ENCODE measurements at regions not wholly inside any gene's neighbourhood (a gene's known extent, or its start where the extent isn't known, plus 50 kb on each side); places are given as distances from the start of the nearest gene placed in this dataset.
A peak's percentile ranks its signal among the peaks of the same experiment; 100 is the strongest.
"Not testable (repeated sequence)": the region's sequence is repeated elsewhere in the genome, so short reads cannot be mapped to it uniquely, and the experiment has no call there.

DNA sequence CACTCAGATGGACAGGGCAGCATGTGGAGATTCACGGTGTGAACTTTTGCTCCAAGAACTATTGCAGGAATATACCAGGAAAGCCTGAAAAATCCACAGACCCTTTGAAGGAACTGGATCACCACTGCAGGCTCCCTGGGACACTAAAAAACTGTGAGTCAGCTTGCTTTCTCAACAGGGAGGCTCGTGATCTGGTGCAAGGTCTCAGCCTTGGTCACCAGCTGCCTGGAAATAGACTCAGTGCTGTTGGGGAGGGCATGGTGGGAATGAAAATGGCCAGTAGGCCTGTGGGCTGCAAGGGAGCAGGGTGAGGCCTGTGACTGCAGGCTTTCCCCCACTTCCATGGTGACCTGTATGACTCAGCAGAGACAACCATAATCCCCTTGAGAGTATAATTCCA lies 426.4 kb upstream of the RPS6KA3 start:
- H3K4me3 ChIP-seq (ENCODE audit: low read length): no peak overlapping the region
- peak; percentile 48 for DNase-seq (ENCODE audit: low read depth)
- TF ChIP-seq, protein P1, sequence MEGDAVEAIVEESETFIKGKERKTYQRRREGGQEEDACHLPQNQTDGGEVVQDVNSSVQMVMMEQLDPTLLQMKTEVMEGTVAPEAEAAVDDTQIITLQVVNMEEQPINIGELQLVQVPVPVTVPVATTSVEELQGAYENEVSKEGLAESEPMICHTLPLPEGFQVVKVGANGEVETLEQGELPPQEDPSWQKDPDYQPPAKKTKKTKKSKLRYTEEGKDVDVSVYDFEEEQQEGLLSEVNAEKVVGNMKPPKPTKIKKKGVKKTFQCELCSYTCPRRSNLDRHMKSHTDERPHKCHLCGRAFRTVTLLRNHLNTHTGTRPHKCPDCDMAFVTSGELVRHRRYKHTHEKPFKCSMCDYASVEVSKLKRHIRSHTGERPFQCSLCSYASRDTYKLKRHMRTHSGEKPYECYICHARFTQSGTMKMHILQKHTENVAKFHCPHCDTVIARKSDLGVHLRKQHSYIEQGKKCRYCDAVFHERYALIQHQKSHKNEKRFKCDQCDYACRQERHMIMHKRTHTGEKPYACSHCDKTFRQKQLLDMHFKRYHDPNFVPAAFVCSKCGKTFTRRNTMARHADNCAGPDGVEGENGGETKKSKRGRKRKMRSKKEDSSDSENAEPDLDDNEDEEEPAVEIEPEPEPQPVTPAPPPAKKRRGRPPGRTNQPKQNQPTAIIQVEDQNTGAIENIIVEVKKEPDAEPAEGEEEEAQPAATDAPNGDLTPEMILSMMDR (conservative IDR thresholded peaks at IDR 0.05; ENCODE audit: low read length): no peak

DNA sequence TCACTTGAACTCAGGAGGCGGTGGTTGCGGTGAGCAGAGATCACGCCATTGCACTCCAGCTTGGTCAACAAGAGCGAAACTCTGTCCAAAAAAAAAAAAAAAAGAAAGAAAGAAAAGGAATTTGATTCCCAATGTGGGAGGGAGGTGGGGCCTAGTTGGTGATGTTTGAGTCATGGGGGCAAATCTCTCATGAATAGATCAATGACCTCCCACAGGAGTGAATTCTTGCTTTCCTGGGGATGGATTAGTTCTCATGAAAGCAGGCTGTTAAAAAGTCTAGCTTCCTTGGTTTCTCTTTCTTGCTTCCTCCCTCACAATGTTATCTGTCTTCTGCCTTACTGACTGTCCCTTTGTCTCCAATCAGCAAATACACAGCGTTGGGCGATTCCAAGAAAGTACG lies 419.5 kb upstream of the RPS6KA3 start:
- no peak overlapping the region for H3K4me3 ChIP-seq (ENCODE audit: low read length)
- DNase-seq (ENCODE audit: low read depth): no peak
- TF ChIP-seq, protein P1 (conservative IDR thresholded peaks at IDR 0.05; ENCODE audit: low read length): no peak

DNA sequence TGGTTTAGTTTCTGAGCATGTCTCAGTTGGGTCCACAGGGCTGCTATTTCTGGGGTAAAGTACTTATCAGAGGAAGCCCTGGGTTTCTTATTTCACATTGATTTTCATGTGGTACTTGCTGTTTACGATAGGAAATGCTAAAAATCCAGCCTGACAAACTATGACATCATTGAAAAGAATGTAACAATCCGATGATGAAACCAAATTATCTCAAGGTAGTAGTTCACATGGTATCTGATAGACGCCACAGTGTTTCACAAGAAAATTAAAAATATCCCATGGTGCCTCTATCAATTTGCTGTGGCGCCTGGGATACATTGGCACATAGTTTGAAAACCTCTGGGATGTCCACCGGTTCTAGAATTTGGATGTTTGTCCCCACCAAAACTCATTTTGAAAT lies 418.9 kb upstream of the RPS6KA3 start:
- DNase-seq (ENCODE audit: low read depth): no peak
- H3K4me3 ChIP-seq (ENCODE audit: low read length): no peak overlapping the region
- TF ChIP-seq, protein P1 (conservative IDR thresholded peaks at IDR 0.05; ENCODE audit: low read length): no peak

DNA sequence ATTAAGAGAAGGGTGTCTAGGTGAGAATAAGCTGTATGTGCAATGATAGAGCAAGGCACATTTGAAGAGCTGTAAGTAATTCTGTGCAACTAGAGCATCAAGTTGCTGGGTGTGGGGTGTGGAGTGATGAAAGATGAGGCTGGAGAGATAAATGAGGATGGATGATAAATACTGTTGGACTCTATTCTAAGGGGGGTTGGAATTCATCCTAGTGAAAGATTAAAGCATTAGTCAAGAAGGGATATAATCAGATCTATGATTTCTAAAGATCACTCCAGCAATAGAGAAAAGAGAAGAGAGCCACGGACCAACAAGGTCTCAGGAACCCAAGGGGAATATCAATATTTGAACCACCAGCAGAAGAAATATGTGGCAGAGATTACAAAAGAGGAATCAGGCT lies 415.0 kb upstream of the RPS6KA3 start:
- DNase-seq (ENCODE audit: low read depth): peak; percentile 8
- TF ChIP-seq, protein P1 (conservative IDR thresholded peaks at IDR 0.05; ENCODE audit: low read length): no peak
- no peak overlapping the region for H3K4me3 ChIP-seq (ENCODE audit: low read length)

DNA sequence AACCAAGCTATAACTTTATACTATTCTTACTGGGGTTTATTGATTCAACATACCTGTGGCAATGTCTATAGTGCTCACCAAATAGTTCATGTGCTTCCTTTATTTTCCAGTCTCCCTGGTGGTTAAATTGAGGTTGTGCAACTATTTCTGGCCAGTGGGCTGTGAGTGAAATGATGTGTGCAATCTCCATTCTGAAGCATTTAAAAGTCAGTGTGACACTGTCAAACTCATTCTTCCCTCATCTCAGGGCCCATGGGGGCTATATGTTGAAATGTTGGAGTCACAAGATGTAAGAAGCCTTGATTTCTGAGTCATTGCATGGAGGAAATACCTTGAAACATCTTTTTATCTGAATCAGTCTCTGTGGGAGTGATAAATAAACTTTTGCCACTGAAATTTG lies 414.3 kb upstream of the RPS6KA3 start:
- no peak overlapping the region for H3K4me3 ChIP-seq (ENCODE audit: low read length)
- DNase-seq (ENCODE audit: low read depth): peak; percentile 51
- TF ChIP-seq, protein P1 (conservative IDR thresholded peaks at IDR 0.05; ENCODE audit: low read length): peak; percentile 19

DNA sequence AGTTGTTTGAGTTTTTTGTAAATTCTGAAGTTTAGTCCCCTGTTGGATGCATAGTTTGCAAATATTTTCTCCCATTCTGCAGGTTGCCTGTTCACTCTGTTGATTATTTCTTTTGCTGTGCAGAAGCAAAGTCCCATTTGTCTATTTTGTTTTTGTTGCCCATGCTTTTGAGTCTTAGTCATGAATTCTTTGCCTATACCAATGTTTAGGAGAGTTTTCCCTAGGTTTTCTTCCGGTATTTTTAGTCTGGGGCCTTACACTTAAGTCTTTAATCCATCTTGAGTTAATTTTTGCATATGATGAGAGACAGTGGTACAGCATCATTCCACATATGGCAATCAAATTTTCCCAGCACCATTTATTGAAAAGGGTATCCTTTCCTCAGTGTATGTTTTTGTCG lies 405.8 kb upstream of the RPS6KA3 start:
- H3K4me3 ChIP-seq (ENCODE audit: low read length): no peak overlapping the region
- no peak for DNase-seq (ENCODE audit: low read depth)
- TF ChIP-seq, protein P1 (conservative IDR thresholded peaks at IDR 0.05; ENCODE audit: low read length): no peak

DNA sequence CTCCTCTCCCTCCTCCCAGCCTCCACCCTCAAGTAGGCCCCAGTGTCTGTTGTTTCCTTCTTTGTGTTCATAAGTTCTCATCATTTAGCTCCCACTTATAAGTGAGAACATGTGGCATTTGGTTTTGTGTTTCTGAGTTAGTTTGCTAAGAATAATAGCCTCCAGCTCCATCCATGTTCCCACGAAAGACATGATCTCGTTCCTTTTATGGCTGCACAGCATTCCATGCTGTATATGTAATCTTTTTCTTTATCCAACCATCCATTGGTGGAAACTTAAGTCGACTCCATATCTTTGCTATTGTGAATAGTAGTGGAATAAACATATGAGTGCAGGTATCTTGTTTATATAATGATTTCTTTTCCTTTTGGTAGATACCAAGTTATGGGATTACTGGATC lies 405.0 kb upstream of the RPS6KA3 start:
- DNase-seq (ENCODE audit: low read depth): peak; percentile 43
- H3K4me3 ChIP-seq (ENCODE audit: low read length): not testable (repeated sequence)

DNA sequence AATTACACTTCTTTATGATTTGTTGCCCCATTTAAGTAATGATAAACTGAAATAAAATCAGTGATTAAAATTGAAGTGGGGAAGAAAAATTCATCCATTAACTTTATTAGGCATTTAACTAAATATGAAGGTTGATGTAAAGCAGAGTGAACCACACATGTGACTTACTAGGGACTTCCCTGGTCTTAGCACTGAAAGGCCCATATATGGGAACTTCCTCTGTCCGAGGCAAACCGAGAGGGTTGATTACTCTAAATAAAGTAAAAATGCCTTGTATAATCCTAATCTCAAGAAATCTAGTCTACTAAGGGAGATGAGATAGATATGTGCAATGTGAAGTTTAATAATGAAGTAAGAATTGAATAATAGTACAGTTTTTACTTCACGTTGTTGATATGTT lies 403.9 kb upstream of the RPS6KA3 start:
- TF ChIP-seq, protein P1 (conservative IDR thresholded peaks at IDR 0.05; ENCODE audit: low read length): no peak
- DNase-seq (ENCODE audit: low read depth): no peak
- H3K4me3 ChIP-seq (ENCODE audit: low read length): no peak overlapping the region

All from AG10803 (cell line).